ENCODE measurements at regions not wholly inside any gene's neighbourhood (a gene's known extent, or its start where the extent isn't known, plus 50 kb on each side); places are given as distances from the start of the nearest gene placed in this dataset.

- POLR2A ChIA-PET (ENCODE audit: partially characterized antibody) = no interaction called here
- Histone ChIP-seq H2BK120ac (replicated peaks; ENCODE audit: low read depth, low read length) (no peak overlapping the region), H3K9ac (replicated peaks in 1 of 4; ENCODE audit: extremely low read depth in 1 of 4, low read depth in 3 of 4, low read length in 3 of 4) (no peak overlapping the region), H2BK20ac (ENCODE audit: low read length) (no peak overlapping the region), H2BK15ac (ENCODE audit: low read length) (no peak overlapping the region), H4K20me1 (replicated peaks in 1 of 2; ENCODE audit: control insufficient read depth in 1 of 2, insufficient read depth in 2 of 2, low read length in 2 of 2) (no peaks in the 10 kb centered on the region), H2BK12ac (ENCODE audit: low read depth, low read length) (no peak overlapping the region), H3K56ac (replicated peaks; ENCODE audit: insufficient read length, low read depth, low read length) (no peak overlapping the region), H3K18ac (ENCODE audit: extremely low read depth, low read length) (no peak overlapping the region), H3K4me2 (ENCODE audit: insufficient read depth in 1 of 2, low read depth in 2 of 2, low read length in 2 of 2) (no peak overlapping the region), H3K79me1 (ENCODE audit: low read depth, low read length) (no peaks in the 10 kb centered on the region), H2BK5ac (ENCODE audit: low read depth, low read length) (no peak overlapping the region), H4K5ac (ENCODE audit: insufficient read length, low read depth, low read length) (no peak overlapping the region), H3K4me3 (ENCODE audit: extremely low read depth in 1 of 4, insufficient read depth in 2 of 4, low read depth in 3 of 4, low read length in 4 of 4) (no peak overlapping the region), H4K91ac (replicated peaks; ENCODE audit: insufficient read length, low read length) (no peak overlapping the region), H3K23me2 (ENCODE audit: low read depth, low read length) (no peaks in the 10 kb centered on the region), H3K14ac (ENCODE audit: insufficient read length) (no peak overlapping the region), H3K27me3 (replicated peaks in 1 of 4; ENCODE audit: control insufficient read depth in 3 of 4, extremely low read depth in 1 of 4, insufficient read depth in 3 of 4, low read length in 3 of 4) (peaks cover 0 to 1% (median 0%) of the 10 kb centered on the region in 4 experiments; a peak in 1 of 7 replicates), H4K8ac (ENCODE audit: extremely low read depth, insufficient read depth, low read length) (no peak overlapping the region), H3K23ac (ENCODE audit: insufficient read length) (no peak overlapping the region), H3K4ac (replicated peaks; ENCODE audit: insufficient read length, low read depth, low read length) (no peak overlapping the region), H3K4me1 (replicated peaks in 1 of 4; ENCODE audit: control insufficient read depth in 3 of 4, insufficient read depth in 4 of 4, low read length in 3 of 4) (peaks cover 0 to 2% (median 0%) of the 10 kb centered on the region in 4 experiments; a peak in 1 of 7 replicates), H3K79me2 (ENCODE audit: control insufficient read depth in 1 of 2, insufficient read depth in 2 of 2, low read length in 2 of 2) (no peaks in the 10 kb centered on the region), H2AFZ (ENCODE audit: low read length) (no peak overlapping the region), H3K27ac (ENCODE audit: low read depth, low read length) (no peak overlapping the region), H3K9me3 (ENCODE audit: insufficient read depth in 2 of 2, low read depth in 1 of 2, low read length in 1 of 2) (no peaks in the 10 kb centered on the region), H3K36me3 (ENCODE audit: control insufficient read depth in 2 of 4, insufficient read depth in 4 of 4, low read length in 3 of 4) (no peaks in the 10 kb centered on the region), H2AK5ac (ENCODE audit: low read depth, low read length) (no peak overlapping the region)
- 94% methylated on average over 3 of the region's 3 CpGs; no CpG with 5 or more reads in 1 of the 2 experiments for WGBS, 2 experiments (ENCODE audit: extremely low coverage in 1 of 2, insufficient coverage in 1 of 2, insufficient read length in 1 of 2, insufficient replicate concordance in 2 of 2, low coverage in 1 of 2, low lambda C conversion rate in 2 of 2, missing lambda C conversion rate in 1 of 2)
- DNase-seq (ENCODE audit: low read depth in 1 of 2, low spot score in 2 of 2) (no peak), FAIRE-seq (no peak)
- CTCF ChIA-PET (ENCODE audit: partially characterized antibody) = interaction anchor here (0.9 to 1.6 kb wide), 2 partner anchors 11 to 26 kb away, joined by 3 read pairs; no protein-coding TSS in a partner anchor
- no peak for TF ChIP-seq TBP (IDR thresholded peaks at IDR 0.05; ENCODE audit: low read depth, low read length)
These were observed 170.9 kb downstream of the SLC6A15 start for GRCh38 chr12:84741692-84742091.

Measured in H1 (cell line).